ENCODE measurements at regions not wholly inside any gene's neighbourhood (a gene's known extent, or its start where the extent isn't known, plus 50 kb on each side); places are given as distances from the start of the nearest gene placed in this dataset.

DNA sequence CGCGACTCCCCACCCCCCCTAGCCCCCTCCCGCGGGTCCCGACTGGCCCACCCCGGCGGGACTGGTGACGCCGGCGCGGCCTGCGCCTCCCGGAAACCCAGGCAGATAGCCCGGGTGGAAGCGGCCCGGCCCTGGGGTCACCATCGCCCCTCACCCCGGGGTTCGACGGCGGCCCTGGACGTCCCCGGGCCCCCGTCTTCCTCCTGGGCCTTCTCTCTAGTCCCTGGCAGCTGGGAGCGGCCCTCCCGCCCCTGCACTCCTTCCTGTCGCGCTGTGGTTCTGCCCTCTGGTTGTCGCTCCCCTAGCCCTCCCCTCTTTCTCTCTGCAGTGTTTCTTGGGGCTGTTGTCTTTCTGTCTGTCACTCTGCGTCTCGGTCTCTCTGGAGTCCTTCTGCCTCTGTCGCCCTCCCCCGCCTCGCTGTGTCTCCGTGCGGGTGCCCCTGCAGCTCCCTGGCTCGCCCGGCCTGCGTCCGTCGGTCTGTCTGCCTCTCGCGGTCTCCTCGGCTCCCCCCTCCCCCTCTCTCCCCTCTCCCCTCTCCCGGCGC lies 90.5 kb upstream of the PAX2 start:
- H3K4me1 ChIP-seq (ENCODE audit: control insufficient read depth in 5 of 5, insufficient read depth in 5 of 5, low read length in 5 of 5) = peaks cover 0 to 30% (median 0%) of the 10 kb centered on the region in 5 donors
- H3K9me3 ChIP-seq (ENCODE audit: control insufficient read depth in 4 of 4, insufficient read depth in 3 of 4, low read length in 3 of 4) = peaks cover 0 to 12% (median 0%) of the 10 kb centered on the region in 4 donors
- ATAC-seq (ENCODE audit: insufficient read depth, low FRiP score) (no peak), DNase-seq (peak; percentile 53 to 65 (median 59))
- H3K9ac ChIP-seq (ENCODE audit: insufficient read depth in 1 of 2, low read length in 2 of 2) = no peak overlapping the region
- H3K27me3 ChIP-seq (ENCODE audit: control insufficient read depth in 3 of 3, insufficient read depth in 3 of 3, low read length in 2 of 3) = peaks cover 4 to 65% (median 34%) of the 10 kb centered on the region in 3 donors
- no peaks in the 10 kb centered on the region for H3K36me3 ChIP-seq (ENCODE audit: control insufficient read depth in 4 of 4, insufficient read depth in 4 of 4, low read length in 4 of 4)
- TF ChIP-seq, protein P1, sequence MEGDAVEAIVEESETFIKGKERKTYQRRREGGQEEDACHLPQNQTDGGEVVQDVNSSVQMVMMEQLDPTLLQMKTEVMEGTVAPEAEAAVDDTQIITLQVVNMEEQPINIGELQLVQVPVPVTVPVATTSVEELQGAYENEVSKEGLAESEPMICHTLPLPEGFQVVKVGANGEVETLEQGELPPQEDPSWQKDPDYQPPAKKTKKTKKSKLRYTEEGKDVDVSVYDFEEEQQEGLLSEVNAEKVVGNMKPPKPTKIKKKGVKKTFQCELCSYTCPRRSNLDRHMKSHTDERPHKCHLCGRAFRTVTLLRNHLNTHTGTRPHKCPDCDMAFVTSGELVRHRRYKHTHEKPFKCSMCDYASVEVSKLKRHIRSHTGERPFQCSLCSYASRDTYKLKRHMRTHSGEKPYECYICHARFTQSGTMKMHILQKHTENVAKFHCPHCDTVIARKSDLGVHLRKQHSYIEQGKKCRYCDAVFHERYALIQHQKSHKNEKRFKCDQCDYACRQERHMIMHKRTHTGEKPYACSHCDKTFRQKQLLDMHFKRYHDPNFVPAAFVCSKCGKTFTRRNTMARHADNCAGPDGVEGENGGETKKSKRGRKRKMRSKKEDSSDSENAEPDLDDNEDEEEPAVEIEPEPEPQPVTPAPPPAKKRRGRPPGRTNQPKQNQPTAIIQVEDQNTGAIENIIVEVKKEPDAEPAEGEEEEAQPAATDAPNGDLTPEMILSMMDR (IDR thresholded peaks at IDR 0.05; ENCODE audit: control extremely low read depth, extremely low read depth) = no peak
- no peak overlapping the region for H3K4me3 ChIP-seq
- WGBS, 2 donors = 1% methylated on average over 37 to 46 of the region's 46 CpGs
- no peak overlapping the region for H3K27ac ChIP-seq (ENCODE audit: low read depth in 1 of 2, low read length in 1 of 2)

GRCh38 chr10:100655326-100655759 lies 90.0 kb upstream of the PAX2 start:
- Histone ChIP-seq H3K27ac (ENCODE audit: low read depth in 1 of 2, low read length in 1 of 2) (no peak overlapping the region), H3K4me3 (no peak overlapping the region), H3K4me1 (ENCODE audit: control insufficient read depth in 5 of 5, insufficient read depth in 5 of 5, low read length in 5 of 5) (peaks cover 0 to 32% (median 0%) of the 10 kb centered on the region in 5 donors), H3K27me3 (ENCODE audit: control insufficient read depth in 3 of 3, insufficient read depth in 3 of 3, low read length in 2 of 3) (peaks cover 4 to 70% (median 39%) of the 10 kb centered on the region in 3 donors), H3K9ac (ENCODE audit: insufficient read depth in 1 of 2, low read length in 2 of 2) (no peak overlapping the region), H3K36me3 (ENCODE audit: control insufficient read depth in 4 of 4, insufficient read depth in 4 of 4, low read length in 4 of 4) (no peaks in the 10 kb centered on the region), H3K9me3 (ENCODE audit: control insufficient read depth in 4 of 4, insufficient read depth in 3 of 4, low read length in 3 of 4) (peaks cover 0 to 13% (median 0%) of the 10 kb centered on the region in 4 donors)
- 1 to 2% methylated on average over 20 of the region's 20 CpGs for WGBS, 2 donors
- TF ChIP-seq, protein P1 (IDR thresholded peaks at IDR 0.05; ENCODE audit: control extremely low read depth, extremely low read depth) = no peak
- ATAC-seq (ENCODE audit: insufficient read depth, low FRiP score) = no peak
- DNase-seq = peak in 1 of 3 donors; percentile 42

DNA sequence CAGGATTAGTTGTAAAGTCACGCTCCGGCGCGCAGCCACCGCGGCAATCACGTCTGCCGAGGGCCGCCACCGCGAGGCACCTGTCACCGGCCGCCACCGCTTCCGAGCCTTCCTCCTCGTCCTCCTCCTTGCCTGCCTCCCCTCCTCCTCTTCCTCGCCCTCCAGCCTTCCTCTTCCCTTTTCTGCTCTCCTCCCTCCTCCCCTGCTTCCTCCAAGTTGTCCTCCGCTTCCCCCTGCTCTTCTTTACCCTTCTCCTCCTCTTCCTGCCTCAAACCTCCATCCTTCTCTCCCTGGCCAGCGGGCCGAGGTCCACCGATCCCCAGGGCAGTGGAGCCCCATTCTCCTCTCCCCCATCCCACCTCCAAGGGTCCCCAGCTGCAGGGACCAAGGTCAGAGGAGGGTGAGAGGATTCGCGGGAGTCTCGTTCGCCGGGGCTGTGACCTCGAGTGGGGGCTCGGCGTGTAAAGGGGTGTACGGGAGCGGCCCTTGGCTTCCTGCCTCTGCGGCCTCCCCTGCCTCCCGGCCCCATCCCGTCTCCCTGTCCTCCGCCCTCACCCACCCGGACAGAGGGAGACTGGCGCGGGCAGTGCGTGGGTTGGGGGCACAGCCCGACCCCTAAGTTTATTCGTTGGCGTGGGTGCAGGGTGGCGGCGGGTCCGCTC lies 89.5 kb upstream of the PAX2 start:
- Histone ChIP-seq H3K4me1 (ENCODE audit: control insufficient read depth in 5 of 5, insufficient read depth in 5 of 5, low read length in 5 of 5) (peaks cover 0 to 32% (median 0%) of the 10 kb centered on the region in 5 donors), H3K36me3 (ENCODE audit: control insufficient read depth in 4 of 4, insufficient read depth in 4 of 4, low read length in 4 of 4) (no peaks in the 10 kb centered on the region), H3K27ac (ENCODE audit: low read depth in 1 of 2, low read length in 1 of 2) (no peak overlapping the region), H3K9me3 (ENCODE audit: control insufficient read depth in 4 of 4, insufficient read depth in 3 of 4, low read length in 3 of 4) (peaks cover 0 to 10% (median 0%) of the 10 kb centered on the region in 4 donors), H3K27me3 (ENCODE audit: control insufficient read depth in 3 of 3, insufficient read depth in 3 of 3, low read length in 2 of 3) (peaks cover 4 to 76% (median 43%) of the 10 kb centered on the region in 3 donors), H3K9ac (ENCODE audit: insufficient read depth in 1 of 2, low read length in 2 of 2) (no peak overlapping the region), H3K4me3 (no peak overlapping the region)
- TF ChIP-seq, protein P1 (IDR thresholded peaks at IDR 0.05; ENCODE audit: control extremely low read depth, extremely low read depth) = no peak
- WGBS, 2 donors = 3% methylated on average over 34 to 45 of the region's 45 CpGs
- DNase-seq = peak in 2 of 3 donors; percentile 26 to 48
- ATAC-seq (ENCODE audit: insufficient read depth, low FRiP score) = no peak
